ENCODE measurements at regions not wholly inside any gene's neighbourhood (a gene's known extent, or its start where the extent isn't known, plus 50 kb on each side); places are given as distances from the start of the nearest gene placed in this dataset.
"Not testable (repeated sequence)": the region's sequence is repeated elsewhere in the genome, so short reads cannot be mapped to it uniquely, and the experiment has no call there.

DNA sequence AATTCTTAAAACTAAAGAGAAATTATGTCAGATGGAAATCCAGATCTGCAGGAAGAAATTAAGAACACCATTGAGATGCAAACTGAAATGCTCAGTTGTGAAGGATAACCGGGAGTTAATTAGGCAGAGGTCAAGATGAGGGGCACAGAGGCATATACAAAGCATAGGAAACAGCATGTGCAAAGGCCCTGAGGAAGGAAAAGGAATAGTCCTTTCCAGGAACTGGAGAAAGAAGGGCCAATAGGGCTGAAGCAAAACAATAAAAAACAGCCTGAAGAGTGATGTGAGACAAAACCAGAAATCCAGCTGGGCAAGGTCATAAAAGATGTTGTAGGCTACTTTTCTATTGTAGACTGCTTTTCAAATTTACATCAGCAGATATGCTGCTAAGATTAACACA lies 155.1 kb downstream of the AVL9 start:
- TF ChIP-seq, protein P1, sequence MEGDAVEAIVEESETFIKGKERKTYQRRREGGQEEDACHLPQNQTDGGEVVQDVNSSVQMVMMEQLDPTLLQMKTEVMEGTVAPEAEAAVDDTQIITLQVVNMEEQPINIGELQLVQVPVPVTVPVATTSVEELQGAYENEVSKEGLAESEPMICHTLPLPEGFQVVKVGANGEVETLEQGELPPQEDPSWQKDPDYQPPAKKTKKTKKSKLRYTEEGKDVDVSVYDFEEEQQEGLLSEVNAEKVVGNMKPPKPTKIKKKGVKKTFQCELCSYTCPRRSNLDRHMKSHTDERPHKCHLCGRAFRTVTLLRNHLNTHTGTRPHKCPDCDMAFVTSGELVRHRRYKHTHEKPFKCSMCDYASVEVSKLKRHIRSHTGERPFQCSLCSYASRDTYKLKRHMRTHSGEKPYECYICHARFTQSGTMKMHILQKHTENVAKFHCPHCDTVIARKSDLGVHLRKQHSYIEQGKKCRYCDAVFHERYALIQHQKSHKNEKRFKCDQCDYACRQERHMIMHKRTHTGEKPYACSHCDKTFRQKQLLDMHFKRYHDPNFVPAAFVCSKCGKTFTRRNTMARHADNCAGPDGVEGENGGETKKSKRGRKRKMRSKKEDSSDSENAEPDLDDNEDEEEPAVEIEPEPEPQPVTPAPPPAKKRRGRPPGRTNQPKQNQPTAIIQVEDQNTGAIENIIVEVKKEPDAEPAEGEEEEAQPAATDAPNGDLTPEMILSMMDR (conservative IDR thresholded peaks at IDR 0.05; ENCODE audit: low read length): not testable (repeated sequence)
- TF ChIP-seq EZH2phosphoT487 (IDR thresholded peaks at IDR 0.05; ENCODE audit: borderline replicate concordance): not testable (repeated sequence)

Measured in Loucy (cell line).